PC-3 (cell line): ENCODE measurements at regions not wholly inside any gene's neighbourhood (a gene's known extent, or its start where the extent isn't known, plus 50 kb on each side); places are given as distances from the start of the nearest gene placed in this dataset.

Experiments
- CTCF ChIP-seq: fragments of 300-600 bp; sonication (generic); conservative IDR thresholded peaks from 2 replicates; pipeline ENCODE4 v1.5.1; 2017; ENCODE audit warnings: antibody characterized with exemption, low read depth, mild to moderate bottlenecking, low read length
- EZH2 ChIP-seq: fragments of 300-600 bp; sonication (generic); IDR thresholded peaks from one replicate; pipeline ENCODE4 v1.6.1; 2017; ENCODE audit warnings: antibody characterized with exemption, mild to moderate bottlenecking, low read length; ENCODE audit not compliant: unreplicated experiment
- EZH2phosphoT487 ChIP-seq: fragments of 300-600 bp; sonication (generic); IDR thresholded peaks from 2 replicates; pipeline ENCODE4 v1.6.1; 2018; ENCODE audit warnings: mild to moderate bottlenecking, antibody characterized with exemption, low read length, borderline replicate concordance

- TF ChIP-seq CTCF (no peak), EZH2 (no peak), EZH2phosphoT487 (no peak)
Observed at GRCh38 chr4:175514174-175514573, 297.9 kb downstream of the GPM6A start.
